A673 (cell line): ENCODE measurements at regions not wholly inside any gene's neighbourhood (a gene's known extent, or its start where the extent isn't known, plus 50 kb on each side); places are given as distances from the start of the nearest gene placed in this dataset.

ENCODE experiments used
- EZH2 ChIP-seq: fragments of 200-600 bp; sonication (generic); IDR thresholded peaks from 2 replicates; pipeline ENCODE4 v1.6.1; 2017; ENCODE audit warnings: borderline replicate concordance, low read depth, mild to moderate bottlenecking, mixed read lengths, antibody characterized with exemption, low read length; ENCODE audit not compliant: poor library complexity, severe bottlenecking
- TF ChIP-seq, protein P1 (sequence below): fragments of 300-800, 200-600 bp; sonication (generic); conservative IDR thresholded peaks from 2 replicates; pipeline ENCODE4 v1.5.1; 2017; ENCODE audit warnings: low read depth, mild to moderate bottlenecking, antibody characterized with exemption, low read length, moderate library complexity, mixed read lengths

- TF ChIP-seq, protein P1, sequence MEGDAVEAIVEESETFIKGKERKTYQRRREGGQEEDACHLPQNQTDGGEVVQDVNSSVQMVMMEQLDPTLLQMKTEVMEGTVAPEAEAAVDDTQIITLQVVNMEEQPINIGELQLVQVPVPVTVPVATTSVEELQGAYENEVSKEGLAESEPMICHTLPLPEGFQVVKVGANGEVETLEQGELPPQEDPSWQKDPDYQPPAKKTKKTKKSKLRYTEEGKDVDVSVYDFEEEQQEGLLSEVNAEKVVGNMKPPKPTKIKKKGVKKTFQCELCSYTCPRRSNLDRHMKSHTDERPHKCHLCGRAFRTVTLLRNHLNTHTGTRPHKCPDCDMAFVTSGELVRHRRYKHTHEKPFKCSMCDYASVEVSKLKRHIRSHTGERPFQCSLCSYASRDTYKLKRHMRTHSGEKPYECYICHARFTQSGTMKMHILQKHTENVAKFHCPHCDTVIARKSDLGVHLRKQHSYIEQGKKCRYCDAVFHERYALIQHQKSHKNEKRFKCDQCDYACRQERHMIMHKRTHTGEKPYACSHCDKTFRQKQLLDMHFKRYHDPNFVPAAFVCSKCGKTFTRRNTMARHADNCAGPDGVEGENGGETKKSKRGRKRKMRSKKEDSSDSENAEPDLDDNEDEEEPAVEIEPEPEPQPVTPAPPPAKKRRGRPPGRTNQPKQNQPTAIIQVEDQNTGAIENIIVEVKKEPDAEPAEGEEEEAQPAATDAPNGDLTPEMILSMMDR = no peak
- TF ChIP-seq EZH2 = no peak
Measured at GRCh38 chr3:111283165-111283564, 211.5 kb downstream of the NECTIN3 start.
